C4-2B (cell line): ENCODE measurements at regions not wholly inside any gene's neighbourhood (a gene's known extent, or its start where the extent isn't known, plus 50 kb on each side); places are given as distances from the start of the nearest gene placed in this dataset.

Experiments
- ZFX ChIP-seq: fragments of 450-650 bp; IDR thresholded peaks from 2 replicates; pipeline ENCODE4 v1.6.1; 2017
- TF ChIP-seq, protein P1 (sequence below): fragments of 450-650 bp; conservative IDR thresholded peaks from 2 replicates; pipeline ENCODE4 v1.5.1; 2017; ENCODE audit warnings: mild to moderate bottlenecking

DNA sequence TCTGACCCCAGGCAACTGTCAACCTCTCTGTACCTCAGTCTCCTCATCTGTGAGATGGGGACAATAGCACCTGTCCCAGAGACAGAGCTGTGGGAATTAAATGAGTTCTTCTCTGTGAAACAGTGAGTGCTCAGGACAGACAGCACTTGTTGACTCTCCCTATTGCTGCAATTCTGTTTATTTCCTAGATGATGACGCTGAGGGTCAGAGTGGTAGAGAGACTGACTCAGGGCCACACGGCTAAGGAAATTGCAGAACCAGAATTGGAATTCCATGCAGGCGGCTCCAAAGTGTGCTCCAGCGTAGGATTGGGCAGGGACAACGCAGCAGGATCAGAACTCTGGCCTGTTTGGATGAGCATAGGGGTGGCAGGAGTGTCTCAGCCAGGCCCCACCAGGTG lies 302.2 kb downstream of the C16orf95 start:
- TF ChIP-seq, protein P1, sequence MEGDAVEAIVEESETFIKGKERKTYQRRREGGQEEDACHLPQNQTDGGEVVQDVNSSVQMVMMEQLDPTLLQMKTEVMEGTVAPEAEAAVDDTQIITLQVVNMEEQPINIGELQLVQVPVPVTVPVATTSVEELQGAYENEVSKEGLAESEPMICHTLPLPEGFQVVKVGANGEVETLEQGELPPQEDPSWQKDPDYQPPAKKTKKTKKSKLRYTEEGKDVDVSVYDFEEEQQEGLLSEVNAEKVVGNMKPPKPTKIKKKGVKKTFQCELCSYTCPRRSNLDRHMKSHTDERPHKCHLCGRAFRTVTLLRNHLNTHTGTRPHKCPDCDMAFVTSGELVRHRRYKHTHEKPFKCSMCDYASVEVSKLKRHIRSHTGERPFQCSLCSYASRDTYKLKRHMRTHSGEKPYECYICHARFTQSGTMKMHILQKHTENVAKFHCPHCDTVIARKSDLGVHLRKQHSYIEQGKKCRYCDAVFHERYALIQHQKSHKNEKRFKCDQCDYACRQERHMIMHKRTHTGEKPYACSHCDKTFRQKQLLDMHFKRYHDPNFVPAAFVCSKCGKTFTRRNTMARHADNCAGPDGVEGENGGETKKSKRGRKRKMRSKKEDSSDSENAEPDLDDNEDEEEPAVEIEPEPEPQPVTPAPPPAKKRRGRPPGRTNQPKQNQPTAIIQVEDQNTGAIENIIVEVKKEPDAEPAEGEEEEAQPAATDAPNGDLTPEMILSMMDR: no peak
- no peak for TF ChIP-seq ZFX
